Ascending aorta (tissue), 2 donors: ENCODE measurements at regions not wholly inside any gene's neighbourhood (a gene's known extent, or its start where the extent isn't known, plus 50 kb on each side); places are given as distances from the start of the nearest gene placed in this dataset.
"Not testable (repeated sequence)": the region's sequence is repeated elsewhere in the genome, so short reads cannot be mapped to it uniquely, and the experiment has no call there.

ENCODE experiments used
- DNase-seq, 2 donors: peaks; one replicate each; pipeline ENCODE4 v3.0.0-alpha.2; 2019; ENCODE audit warnings: low spot score in 2 of 2
- H3K27ac ChIP-seq, 2 donors: fragments of 200-600 bp; sonication (generic); one replicate each; pipeline ENCODE4 v1.5.1; 2016 to 2017; ENCODE audit warnings: mild to moderate bottlenecking in 1 of 2
- H3K27me3 ChIP-seq: fragments of 200-600 bp; sonication (generic); one replicate; pipeline ENCODE4 v1.5.1; 2017
- H3K36me3 ChIP-seq, 2 donors: fragments of 200-600 bp; sonication (generic); one replicate each; pipeline ENCODE4 v1.5.1; 2016
- H3K4me1 ChIP-seq, 2 donors: fragments of 200-600 bp; sonication (generic); one replicate each; pipeline ENCODE4 v1.5.1; 2016 to 2017; ENCODE audit warnings: mild to moderate bottlenecking in 1 of 2
- H3K4me3 ChIP-seq, 2 donors: fragments of 200-600 bp; sonication (generic); one replicate each; pipeline ENCODE4 v1.5.1; 2016 to 2017; ENCODE audit warnings: mild to moderate bottlenecking in 1 of 2
- H3K9me3 ChIP-seq, 2 donors: fragments of 200-600 bp; sonication (generic); one replicate each; pipeline ENCODE4 v1.5.1; 2016
- intact Hi-C: fragments of 100-400 bp; cut with DNase I; formaldehyde crosslinking; loops from one replicate; pipeline ENCODE4 v1.15.1; 2023
- TF ChIP-seq, protein P1 (sequence below), 3 experiments: fragments of 200-600 bp in 2 of 3; fragments of 450-650 bp in 1 of 3; sonication (generic) in 2 of 3; IDR thresholded peaks; one replicate each; pipeline ENCODE4 v1.5.1; 2016 to 2019; ENCODE audit warnings: antibody characterized with exemption in 3 of 3, mild to moderate bottlenecking in 1 of 3, moderate library complexity in 1 of 3

DNA sequence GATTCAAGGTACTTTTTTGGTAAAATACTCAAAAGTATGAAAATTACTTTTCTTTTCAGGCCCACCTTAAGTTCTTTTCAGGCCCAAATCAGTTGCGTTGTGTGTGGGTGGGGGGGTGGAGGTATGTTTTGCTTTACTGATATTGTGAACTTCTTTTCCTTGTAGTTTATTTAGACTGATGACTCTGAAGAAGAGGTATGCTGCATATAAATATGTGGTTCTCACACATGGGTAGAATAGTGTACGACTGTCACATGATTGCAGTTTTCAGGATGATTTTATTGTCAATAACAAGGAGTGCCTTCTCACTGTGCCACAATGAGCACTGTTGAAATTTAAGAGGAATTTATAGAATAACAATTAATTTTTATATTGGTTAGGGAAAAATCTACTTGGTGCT lies 166.6 kb upstream of the ATP2B1 start:
- Histone ChIP-seq H3K4me1 (no peaks in the 10 kb centered on the region), H3K4me3 (no peak overlapping the region), H3K27ac (no peak overlapping the region), H3K9me3 (no peaks in the 10 kb centered on the region), H3K27me3 (no peaks in the 10 kb centered on the region), H3K36me3 (no peaks in the 10 kb centered on the region)
- intact Hi-C loops: no loop called here
- TF ChIP-seq, protein P1, sequence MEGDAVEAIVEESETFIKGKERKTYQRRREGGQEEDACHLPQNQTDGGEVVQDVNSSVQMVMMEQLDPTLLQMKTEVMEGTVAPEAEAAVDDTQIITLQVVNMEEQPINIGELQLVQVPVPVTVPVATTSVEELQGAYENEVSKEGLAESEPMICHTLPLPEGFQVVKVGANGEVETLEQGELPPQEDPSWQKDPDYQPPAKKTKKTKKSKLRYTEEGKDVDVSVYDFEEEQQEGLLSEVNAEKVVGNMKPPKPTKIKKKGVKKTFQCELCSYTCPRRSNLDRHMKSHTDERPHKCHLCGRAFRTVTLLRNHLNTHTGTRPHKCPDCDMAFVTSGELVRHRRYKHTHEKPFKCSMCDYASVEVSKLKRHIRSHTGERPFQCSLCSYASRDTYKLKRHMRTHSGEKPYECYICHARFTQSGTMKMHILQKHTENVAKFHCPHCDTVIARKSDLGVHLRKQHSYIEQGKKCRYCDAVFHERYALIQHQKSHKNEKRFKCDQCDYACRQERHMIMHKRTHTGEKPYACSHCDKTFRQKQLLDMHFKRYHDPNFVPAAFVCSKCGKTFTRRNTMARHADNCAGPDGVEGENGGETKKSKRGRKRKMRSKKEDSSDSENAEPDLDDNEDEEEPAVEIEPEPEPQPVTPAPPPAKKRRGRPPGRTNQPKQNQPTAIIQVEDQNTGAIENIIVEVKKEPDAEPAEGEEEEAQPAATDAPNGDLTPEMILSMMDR (IDR thresholded peaks at IDR 0.05): no peak
- no peak for DNase-seq

DNA sequence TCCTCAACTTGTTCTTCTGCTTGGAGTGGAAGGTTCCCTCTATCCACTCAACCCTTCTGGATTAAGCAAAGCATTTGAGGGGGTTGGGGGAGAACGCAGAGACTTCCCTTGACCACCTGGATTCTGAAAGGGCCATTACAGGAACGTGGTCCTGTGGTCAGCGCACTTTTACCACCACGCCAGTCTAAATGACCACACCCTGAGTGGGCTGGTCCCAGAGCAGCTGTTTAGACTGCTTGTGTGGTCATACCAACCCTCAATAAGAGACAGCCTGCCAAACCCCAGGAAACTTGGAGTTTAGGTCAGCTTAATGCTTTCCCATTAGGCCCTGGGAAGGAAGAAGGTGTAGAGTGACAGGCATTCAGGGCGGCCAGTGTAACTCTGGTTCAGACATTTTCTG lies 165.5 kb upstream of the ATP2B1 start:
- intact Hi-C loops: no loop called here
- Histone ChIP-seq H3K9me3 (no peaks in the 10 kb centered on the region), H3K36me3 (no peaks in the 10 kb centered on the region), H3K4me3 (no peak overlapping the region), H3K27ac (no peak overlapping the region), H3K27me3 (no peaks in the 10 kb centered on the region), H3K4me1 (no peaks in the 10 kb centered on the region)
- TF ChIP-seq, protein P1 (IDR thresholded peaks at IDR 0.05): no peak
- no peak for DNase-seq

DNA sequence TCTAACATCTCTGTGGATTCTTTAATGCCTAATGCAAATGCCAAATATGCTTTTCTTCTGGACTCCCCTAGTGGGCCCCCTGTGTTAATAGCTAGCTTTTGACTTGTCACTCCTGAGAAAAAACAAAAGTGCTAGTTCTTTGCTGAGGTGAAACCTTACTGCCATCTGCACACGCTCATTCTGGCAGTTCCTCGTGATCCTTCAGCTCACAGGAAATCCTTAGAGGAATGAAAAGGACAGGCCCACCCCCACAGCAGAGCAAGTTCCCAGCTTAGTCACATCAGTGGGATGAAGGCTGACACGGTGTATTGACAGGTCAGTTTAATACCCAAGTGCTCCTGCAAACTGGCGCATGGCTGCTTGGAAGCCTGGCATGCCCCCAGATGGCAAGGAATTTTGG lies 165.1 kb upstream of the ATP2B1 start:
- Histone ChIP-seq H3K27ac (no peak overlapping the region), H3K4me3 (no peak overlapping the region), H3K27me3 (no peaks in the 10 kb centered on the region), H3K9me3 (no peaks in the 10 kb centered on the region), H3K4me1 (no peaks in the 10 kb centered on the region), H3K36me3 (no peaks in the 10 kb centered on the region)
- intact Hi-C loops: no loop called here
- TF ChIP-seq, protein P1 (IDR thresholded peaks at IDR 0.05): no peak
- DNase-seq: no peak

DNA sequence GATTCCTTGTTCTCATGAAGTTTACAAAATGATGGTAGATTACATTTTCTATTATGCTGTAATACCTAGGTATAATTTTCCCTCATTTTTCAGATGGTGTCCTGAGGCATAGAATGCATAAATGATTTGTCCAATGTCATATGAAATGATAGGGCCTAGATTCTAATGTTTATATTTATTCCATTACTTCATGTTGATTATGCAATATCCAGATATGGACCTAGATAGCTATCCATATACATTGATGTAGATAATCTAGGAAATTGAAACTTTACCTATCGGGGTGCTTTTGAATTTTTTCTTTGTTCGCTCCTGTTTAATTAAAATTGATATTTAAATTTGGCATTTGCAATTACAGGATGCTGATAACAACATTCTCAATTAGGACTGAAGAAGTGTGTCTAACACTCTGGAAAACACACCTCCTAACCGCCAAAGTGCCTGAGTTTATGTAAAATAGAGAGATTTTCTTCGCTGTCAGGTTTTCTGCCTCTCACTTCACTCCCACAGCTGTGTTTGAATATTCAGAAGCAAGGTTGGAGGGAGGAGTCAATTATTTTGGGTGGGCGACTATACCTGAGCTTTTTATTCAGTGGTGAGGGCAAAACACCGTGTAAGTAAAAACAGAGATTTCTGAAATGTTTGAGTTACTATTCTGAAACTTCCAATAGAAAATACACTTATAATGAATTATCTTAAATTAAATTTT lies 164.4 kb upstream of the ATP2B1 start:
- Histone ChIP-seq H3K4me1 (no peaks in the 10 kb centered on the region), H3K9me3 (no peaks in the 10 kb centered on the region), H3K27me3 (no peaks in the 10 kb centered on the region), H3K4me3 (no peak overlapping the region), H3K36me3 (no peaks in the 10 kb centered on the region), H3K27ac (no peak overlapping the region)
- TF ChIP-seq, protein P1 (IDR thresholded peaks at IDR 0.05): no peak
- no peak for DNase-seq
- intact Hi-C loops: no loop called here

DNA sequence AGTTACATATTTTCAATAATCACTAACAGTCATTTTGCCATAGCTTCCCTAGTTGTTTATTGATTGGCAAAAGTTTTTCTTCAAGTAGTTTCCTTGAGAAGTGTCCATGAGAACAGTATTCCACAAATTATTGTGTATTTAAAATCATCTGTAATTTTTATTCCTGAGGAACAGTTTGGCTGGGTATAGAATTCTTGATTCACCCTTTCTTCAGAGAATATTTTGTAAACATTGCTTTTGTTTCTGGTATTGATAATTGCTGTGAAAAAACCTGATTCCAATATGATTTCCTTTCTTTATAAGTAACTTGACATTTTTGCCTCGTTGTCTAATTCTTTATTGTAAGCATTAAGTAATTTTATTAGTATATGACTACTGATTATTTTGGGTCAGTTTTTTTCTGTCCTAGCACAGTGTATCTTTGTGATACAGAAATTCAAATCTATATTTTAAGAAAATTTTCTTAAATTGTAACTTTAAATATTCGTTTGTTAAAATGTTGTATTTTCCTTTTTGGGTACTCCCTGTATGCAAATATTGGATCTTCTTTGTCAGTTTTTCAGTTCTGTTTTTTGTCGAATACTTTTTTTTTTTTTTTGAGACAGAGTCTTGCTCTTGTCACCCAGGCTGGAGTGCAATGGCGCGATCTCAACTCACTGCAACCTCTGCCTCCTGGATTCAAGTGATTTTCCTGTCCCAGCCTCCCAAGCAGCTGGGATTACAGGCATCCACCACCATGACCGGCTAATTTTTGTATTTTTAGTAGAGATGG lies 162.0 kb upstream of the ATP2B1 start:
- intact Hi-C loops: no loop called here
- Histone ChIP-seq H3K27me3 (no peaks in the 10 kb centered on the region), H3K36me3 (no peaks in the 10 kb centered on the region), H3K27ac (no peak overlapping the region), H3K4me1 (no peaks in the 10 kb centered on the region), H3K9me3 (no peaks in the 10 kb centered on the region), H3K4me3 (no peak overlapping the region)
- no peak for DNase-seq
- TF ChIP-seq, protein P1 (IDR thresholded peaks at IDR 0.05): no peak

DNA sequence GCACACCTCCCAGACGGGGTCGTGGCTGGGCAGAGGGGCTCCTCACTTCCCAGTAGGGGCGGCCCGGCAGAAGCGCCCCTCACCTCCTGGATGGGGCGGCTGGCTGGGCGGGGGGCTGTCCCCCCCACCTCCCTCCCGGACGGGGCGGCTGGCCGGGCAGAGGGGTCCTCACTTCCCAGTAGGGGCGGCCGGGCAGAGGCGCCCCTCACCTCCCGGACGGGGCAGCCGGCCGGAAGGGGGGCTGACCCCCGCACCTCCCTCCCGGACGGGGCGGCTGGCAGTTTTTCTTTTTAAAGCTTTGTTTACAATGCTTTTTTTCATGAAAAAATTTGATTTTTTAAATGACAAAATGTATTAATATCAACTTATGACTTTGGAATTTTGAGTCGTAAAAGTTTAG lies 159.0 kb upstream of the ATP2B1 start:
- H3K4me3 ChIP-seq: not testable (repeated sequence)

More for the DNA sequence above, 159.0 kb upstream of the ATP2B1 start:
- DNase-seq, H3K4me1 ChIP-seq, intact Hi-C loops, H3K27ac ChIP-seq, H3K36me3 ChIP-seq, H3K27me3 ChIP-seq, H3K9me3 ChIP-seq: not testable (repeated sequence)
